B cell (primary cell): ENCODE measurements at regions not wholly inside any gene's neighbourhood (a gene's known extent, or its start where the extent isn't known, plus 50 kb on each side); places are given as distances from the start of the nearest gene placed in this dataset.

Experiments
- EZH2 ChIP-seq: IDR thresholded peaks from 2 replicates; pipeline ENCODE4 v1.6.1; 2012; ENCODE audit warnings: borderline replicate concordance, low read depth, mild to moderate bottlenecking, moderate library complexity, low read length; ENCODE audit not compliant: insufficient read depth, poor library complexity, severe bottlenecking
- TF ChIP-seq, protein P1 (sequence below): fragments of 200-600 bp; IDR thresholded peaks from one replicate; pipeline ENCODE4 v1.8.0; 2022; ENCODE audit warnings: antibody characterized with exemption, mild to moderate bottlenecking

DNA sequence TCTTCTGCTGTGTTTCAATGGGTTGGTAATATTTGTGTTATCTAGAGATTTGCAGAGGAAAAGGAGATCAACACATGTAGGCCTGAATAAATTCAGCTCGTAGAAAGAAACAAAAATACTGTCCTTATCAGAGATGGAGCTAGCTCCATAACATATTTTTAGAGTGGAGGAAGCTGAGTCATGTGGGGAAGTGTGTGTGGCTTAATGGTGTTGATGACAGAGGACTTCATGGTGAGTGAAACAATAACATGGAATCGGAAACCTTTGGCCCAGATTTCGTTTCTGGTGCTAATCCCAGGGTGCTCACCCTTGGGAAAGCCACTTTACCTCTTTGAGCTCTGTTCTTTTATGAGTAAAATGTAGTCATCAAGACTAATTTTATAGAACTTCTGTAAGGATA lies 825.0 kb downstream of the TLR4 start:
- TF ChIP-seq, protein P1, sequence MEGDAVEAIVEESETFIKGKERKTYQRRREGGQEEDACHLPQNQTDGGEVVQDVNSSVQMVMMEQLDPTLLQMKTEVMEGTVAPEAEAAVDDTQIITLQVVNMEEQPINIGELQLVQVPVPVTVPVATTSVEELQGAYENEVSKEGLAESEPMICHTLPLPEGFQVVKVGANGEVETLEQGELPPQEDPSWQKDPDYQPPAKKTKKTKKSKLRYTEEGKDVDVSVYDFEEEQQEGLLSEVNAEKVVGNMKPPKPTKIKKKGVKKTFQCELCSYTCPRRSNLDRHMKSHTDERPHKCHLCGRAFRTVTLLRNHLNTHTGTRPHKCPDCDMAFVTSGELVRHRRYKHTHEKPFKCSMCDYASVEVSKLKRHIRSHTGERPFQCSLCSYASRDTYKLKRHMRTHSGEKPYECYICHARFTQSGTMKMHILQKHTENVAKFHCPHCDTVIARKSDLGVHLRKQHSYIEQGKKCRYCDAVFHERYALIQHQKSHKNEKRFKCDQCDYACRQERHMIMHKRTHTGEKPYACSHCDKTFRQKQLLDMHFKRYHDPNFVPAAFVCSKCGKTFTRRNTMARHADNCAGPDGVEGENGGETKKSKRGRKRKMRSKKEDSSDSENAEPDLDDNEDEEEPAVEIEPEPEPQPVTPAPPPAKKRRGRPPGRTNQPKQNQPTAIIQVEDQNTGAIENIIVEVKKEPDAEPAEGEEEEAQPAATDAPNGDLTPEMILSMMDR = no peak
- no peak for TF ChIP-seq EZH2
